HG03139 (cell line): ENCODE measurements at regions not wholly inside any gene's neighbourhood (a gene's known extent, or its start where the extent isn't known, plus 50 kb on each side); places are given as distances from the start of the nearest gene placed in this dataset.

Experiments
- ATAC-seq: cut with Tn5 transposase; IDR thresholded peaks from one replicate; pipeline ENCODE4 v1.9.1; 2021; ENCODE audit not compliant: unreplicated experiment

DNA sequence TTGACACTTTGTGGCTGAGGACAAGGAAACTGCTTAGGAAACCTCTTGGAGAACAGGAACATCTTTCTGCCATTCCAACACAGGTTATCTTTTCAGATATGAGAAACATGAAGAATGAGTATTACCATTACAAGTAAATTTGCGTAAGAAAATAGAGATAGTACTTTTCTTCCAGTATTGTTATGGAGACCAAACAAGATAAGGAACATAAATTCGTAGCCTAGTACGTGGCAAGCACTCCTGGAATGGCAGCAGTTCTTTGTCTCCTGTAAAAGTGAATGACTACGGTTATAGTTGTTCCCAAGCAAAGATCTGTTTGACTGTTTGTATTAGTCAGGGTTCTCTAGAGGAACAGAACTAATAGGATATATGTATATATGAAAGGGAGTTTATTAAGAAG, 843.1 kb downstream of the STIM2 start:
- ATAC-seq = no peak

DNA sequence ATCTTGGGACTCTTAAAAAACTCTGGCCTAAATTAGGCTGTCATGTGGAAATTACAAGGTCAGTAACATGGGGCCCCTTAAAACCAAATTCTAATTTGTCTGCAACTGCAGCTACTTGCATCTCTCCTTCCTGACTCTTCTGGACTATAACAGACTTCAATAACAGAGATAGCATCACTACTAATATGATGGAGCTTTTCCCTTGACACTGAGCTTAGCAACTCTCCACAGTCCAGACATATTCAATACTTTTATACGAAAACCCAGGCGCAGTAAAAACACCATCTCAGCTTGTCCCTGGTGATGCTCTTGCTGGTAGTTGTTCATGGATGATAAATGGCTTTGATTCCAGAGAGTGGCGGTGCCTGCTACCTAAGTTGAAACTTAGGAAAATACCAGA, 850.4 kb downstream of the STIM2 start:
- ATAC-seq = no peak

DNA sequence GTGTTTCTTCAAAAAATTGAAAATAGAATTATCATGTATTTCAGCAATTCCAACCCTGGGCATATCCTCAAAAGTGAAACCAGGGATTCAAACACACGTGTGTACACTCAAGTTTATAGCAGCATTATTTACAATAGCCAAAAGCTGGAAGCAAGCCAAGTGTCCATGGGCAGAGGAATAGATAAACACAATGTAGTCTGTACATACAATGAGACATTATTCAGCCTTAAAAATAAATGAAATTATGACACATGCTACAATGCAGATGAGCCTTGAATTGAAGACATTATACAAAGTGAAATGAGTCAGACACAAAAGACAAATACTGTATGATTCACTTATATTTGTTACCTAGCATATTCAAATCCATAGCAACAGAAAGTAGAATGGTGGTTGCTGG, 853.4 kb downstream of the STIM2 start:
- no peak for ATAC-seq

DNA sequence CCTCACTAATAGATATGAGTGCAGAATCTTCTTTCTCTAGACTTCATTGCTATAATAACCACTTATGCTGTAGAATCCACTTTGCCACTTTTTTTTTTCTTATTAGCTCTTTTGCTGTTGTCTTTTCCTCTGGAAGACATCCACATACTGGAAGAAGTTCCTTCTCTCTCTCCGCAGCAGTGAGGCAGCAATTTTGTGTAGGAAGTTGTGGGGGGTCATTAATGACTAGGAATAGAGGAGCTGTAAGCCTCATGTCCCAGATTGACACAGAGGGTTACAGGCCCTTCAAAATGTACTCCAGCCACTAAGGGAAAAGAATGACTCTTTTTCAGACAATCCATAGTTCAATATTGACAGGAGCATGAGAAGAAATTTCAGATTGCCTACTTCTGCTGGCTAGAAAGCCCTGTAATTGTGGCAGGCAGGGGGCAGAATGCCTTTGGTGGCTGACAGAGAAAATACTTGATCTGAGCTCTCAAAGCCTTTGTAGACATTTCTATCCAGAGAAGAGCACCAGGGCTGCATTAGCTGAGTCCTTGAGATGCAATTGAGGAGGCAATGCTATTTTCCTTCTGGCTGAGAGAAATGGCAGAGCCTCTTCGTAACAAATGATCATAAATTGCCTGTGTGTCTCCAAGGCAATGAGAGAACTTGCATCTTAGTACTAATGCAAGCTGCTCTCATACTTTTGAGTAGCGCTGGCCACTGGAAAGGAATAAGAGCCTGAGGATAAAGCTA, 856.2 kb downstream of the STIM2 start:
- ATAC-seq = no peak

DNA sequence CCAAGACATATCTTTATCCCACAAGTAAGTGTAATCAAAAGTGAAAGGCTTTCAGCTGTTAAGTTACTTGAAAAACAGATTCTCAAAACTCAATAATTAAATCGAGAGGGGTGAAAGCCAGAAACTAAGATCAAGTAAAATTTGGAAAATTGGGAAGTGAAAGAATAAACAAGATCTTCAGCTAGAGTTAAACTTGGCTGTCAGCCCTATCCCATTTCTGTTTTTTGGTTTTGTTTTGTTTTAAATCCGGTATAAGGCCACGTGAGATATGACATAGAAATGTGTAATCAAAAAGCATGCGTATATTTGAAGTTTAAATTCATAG, 856.8 kb downstream of the STIM2 start:
- ATAC-seq = no peak

DNA sequence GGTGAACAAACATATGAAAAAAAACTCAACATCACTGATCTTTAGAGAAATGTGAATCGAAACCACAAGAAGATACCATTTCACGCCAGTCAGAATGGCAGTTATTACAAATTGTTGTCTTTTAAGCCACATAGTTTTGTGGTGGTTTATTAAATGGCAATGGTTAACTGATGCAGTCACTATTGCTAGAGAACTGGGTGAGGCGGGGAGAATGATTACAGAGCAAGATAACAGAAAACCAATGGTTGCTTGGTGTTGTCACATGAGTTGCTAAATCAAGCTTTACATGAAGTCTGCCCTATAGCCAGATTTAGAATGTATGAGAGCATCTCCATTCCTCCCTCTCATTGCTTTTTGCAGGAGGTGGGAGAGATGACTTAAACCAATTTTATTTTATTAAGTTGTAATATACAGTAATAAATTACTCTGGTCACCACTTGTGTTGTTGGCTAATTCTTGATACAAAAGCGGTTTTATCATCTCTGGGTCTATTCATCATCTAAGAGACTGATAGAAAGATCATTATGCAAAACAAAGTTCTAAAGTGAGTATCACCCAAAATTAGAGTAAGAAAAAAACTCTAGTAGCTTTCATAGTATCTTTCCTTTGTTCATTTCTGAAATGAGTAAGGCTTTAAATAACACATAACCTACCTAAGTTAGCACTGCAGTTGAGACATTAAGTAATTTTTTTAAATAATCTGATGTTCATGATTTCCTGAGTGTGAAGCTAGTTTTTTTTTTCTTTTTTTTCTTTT, 859.5 kb downstream of the STIM2 start:
- peak; percentile 79 for ATAC-seq

DNA sequence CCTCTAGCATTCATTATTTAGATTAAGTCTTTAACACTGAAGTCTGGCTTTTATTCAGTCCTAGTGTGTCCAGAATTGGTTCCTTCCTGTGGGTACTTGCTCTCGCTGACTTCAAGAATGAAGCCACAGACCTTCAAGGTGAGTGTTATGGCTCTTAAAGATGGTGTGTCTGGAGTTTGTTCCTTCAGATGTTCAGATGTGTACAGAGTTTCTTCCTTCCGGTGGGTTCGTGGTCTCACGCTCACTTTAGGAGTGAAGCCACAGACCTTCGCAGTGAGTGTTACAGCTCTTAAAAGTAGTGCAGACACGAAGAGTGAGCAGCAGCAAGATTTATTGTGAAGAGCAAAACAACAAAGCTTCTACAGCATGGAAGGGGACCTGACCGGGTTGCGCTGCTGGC, 860.6 kb downstream of the STIM2 start:
- ATAC-seq = no peak

DNA sequence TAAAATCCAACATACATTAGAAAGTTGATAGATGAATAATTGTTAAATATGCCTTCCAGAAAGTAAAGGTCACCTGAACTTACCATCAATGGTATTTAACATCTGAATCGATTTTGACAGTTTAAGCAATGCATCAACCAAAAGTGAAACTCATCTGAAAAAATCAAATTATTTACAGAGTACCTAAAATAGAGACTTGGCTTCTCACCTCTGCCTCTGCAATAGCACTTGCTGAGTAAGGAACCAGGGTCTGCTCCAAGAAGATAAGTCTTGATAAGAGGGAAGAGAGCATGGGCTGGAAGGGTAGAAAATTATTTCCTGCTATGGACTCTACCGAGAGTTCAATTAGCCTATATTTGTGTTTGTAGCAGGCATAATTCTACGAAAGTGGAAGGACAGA, 868.3 kb downstream of the STIM2 start:
- no peak for ATAC-seq

DNA sequence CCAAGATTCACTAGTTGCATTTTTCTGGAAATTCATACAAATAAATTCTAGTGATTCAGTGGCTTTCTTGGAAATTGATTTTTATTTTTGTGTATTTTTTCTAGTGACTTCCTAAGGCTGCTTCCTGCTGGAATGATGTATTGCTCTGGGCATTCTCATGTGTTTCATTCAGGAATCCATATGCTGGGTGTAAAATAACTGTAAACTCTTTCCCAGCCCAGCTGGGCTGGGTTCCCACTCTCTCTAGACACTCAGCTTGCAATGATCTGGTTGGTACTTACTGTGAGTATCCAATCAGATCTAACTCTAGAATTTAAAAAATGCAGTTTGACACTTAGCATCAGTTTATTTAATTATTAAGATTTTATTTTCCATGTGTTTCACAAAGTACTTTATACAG, 882.2 kb downstream of the STIM2 start:
- no peak for ATAC-seq

DNA sequence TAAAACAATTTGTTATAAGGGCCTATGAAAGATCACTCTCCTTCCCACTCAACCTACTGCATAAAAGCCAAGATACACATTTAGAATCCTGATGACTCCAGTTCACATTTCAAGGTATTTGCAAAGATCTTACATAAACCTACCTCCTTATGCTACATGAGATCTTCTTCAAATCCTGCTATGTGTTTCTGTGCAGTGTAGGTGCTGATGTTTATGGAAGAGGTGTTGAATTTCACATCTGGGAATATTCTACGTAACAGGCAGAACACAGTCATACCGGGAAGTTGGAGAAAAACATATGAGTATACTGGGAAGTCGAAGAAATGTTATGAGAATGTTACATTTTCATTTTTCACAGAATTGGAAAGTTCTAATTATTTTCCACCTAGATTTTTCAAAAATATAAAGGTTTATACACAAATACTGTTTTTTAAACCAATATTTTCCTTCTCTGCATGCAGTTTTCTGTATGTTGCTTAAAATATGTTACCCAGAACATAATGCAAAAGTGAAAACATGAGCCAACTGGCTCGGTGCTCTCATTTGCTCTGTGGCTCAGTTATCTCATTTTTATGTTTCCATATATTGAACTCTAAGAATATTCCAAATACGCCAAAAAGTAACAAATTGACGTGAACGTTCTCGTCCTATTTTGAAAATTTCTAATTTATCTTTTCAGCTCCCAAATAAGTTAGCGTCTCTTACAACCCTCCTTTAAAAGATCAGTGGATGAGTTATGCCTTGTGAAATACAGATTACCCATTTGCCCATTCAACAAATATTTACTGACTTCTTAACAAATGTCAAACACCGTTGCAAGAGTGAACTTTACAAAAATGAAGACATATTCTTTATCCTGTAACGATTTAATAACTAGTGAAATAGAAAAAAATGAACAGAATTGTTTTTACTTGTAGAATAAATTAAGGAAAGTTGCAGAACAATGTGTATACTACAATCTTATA, 899.3 kb downstream of the STIM2 start:
- ATAC-seq = no peak

DNA sequence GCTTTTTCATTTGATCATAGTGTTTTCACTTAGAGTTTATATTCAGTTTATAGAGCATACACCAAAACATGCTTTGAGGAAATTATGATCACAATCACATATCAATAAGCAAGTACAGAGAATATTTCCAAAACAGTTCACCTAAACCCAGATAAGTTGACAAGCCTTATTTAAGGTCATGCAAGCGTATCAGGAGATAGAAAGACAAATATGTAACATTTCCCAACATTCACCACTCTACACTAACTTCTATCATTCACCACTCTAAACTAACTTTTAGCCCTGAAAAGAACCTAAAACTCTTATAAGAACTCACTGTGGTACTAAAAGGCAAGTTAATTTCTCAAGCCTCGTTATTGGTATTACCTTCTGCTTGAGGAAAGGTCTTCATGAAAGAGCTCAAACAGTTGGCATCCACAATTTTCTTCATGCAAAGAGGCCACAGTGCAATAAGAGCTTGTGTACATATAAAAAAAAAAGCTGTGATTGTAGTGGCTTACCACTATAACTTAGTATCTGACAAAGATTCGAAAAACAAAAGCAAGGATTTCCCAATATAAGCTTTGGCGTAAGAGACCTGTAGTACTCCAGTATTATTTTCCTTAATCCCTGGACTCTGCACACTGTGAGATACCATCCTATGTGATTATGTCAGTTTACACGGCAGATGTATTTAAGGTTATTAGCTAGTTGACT, 903.3 kb downstream of the STIM2 start:
- ATAC-seq = no peak

DNA sequence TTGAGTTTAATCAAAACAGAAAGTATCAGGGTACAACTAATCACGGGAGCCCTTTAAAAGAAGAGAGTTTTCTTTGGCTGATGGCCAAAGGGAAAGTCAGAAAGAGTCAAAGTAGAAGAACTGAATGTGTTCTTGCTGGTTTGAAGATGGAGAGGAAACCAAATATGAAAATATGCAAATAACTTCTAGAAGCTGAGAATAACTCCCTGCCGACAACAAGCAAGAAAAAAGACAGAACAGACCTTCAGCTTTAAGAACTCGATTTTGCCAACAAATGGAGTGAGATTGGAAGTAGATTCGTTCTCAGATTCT, 903.8 kb downstream of the STIM2 start:
- no peak for ATAC-seq

DNA sequence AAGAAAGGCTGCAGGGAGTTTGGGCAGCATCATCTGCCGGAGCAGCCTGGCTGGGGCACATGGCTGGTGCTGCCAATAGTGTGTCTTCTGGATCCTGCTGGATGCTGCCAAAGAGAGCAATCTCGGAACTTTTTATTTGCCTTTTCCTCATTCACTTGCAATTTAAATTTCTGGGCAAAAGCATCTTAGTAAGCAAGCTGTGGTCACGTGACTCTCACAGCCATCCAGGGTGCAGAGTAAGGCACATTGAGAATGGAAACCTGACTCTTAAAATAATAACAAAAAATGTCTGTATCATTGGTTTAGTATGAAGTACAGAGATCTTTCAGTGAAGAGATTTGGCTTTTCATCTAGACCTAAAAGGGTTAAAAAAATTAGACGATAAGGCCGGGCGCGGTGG, 910.3 kb downstream of the STIM2 start:
- no peak for ATAC-seq

DNA sequence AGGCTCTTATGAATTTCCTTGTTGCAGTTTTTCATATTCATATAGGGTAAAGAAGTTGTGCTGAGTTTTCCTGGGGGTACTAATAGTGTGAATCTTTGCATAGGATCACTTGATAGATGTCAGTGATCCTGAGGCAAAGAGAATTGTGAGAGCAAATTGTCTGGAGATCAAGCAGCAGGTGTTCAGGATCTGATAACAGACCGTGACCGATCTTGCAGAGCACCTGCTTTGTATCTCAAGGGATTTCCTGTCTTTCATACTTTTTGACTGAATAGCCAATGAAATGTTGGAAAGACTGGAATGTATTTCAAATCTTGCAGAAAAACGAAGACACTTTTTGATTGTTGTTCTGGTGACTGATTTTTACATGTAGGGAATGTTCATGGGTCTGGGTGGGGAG, 914.5 kb downstream of the STIM2 start:
- ATAC-seq = no peak

DNA sequence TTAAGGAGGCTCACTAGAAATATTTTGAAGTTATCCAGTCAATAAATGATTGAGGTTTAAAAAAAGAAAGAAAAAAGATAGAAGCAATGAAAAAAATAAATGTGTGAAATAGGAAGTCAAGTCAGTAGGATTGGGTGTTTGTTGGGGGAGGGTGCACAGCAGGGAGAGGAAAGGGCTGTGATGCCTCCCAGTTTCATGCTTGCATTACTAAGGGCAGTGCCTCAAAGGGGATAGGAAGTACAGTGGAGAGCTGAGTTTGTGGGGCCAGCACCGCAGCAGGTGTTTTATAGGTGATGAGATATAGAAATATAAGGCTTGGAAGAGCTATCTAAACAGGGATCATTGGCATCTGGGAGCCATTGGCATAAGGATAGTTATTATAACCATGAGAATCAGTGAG, 919.2 kb downstream of the STIM2 start:
- no peak for ATAC-seq

DNA sequence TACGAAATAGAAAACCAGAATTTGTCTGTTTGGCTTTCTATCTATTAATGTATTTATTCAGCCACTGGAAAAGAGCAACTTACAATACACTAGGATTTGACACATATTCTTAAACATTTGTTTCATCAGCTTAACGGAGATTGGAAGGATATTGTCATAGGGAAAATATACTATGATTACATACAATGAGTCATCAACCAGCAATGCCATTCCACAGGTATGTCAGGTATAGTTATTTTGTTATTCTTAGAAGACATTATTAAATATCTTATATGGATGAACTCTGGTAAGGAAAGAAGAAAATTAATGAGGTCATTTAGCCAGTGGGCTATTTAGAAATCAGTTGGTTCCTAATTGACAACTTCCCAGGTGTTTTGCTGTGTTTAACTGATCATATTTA, 926.6 kb downstream of the STIM2 start:
- ATAC-seq = no peak

DNA sequence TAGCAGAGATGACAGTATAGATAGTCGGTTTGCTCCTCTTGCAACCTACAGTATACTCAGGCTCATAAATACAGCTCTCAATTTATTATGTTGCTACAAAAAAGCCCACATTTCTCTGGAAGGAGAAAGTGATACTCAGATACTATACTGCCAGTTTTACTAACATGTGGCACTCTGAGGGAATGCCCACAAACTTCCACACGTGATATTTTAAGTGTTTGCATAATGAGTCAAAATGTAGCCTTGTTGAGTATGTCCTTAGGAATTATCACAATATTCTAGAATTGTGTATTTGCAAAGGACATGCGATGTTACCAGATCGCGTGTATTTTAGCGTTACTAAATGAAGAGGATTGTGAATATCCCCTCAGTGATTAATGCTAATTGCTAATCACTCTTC, 929.1 kb downstream of the STIM2 start:
- ATAC-seq = no peak

DNA sequence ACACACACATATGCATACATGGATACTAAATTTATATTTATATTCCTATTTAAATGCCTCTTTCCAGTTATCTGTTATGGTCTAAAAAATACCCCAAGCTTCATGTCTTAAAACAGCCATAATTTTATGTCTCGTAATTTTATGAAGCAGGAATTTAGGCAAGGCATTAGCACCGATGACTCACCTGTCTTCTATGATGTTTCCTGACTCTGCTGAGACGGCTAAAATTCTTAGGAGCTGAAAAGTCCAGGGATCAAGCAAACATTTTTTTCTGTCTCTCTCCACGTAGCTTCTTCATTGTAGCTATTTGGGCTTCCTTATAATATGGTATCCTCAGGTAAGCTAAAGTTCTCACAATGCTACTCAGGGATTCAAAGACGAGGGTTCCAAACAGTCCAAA, 930.3 kb downstream of the STIM2 start:
- ATAC-seq = no peak

DNA sequence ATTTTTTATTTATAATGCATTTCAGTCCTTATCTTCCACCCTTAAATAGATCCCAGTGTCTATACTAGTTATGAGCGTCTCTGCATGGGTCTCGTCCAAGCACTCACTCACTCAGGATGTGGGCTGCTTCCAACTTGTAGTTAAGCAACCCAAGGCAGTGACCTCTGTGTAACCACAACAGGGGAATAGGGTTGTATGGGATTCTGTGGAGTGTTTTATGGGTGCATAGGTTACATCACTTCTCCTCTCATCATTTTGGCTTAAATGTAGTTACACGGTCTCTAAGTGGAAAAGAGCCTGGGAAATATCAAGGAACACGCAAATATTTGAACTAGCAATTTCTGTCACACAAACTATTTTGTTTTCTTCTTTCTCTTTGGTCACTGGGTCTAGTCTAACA, 931.0 kb downstream of the STIM2 start:
- no peak for ATAC-seq

DNA sequence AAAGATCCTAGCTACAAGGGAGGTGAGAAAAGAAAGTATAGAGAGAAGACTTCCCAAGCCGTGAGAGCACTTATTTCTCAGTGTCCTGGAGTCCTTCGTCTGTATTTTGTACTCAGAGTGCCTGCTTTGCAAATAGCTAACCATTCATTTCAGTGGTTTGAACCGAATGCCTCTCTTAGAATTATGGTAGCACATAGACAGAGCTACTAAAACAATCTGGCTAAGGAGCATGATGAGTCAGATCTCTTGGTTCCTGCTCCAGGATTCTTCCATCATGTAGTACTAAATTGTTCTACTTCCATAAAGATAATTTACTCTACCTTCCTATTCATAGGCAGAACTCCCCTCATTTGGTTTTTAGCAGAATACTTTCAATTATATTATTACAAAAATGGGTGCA, 946.6 kb downstream of the STIM2 start:
- ATAC-seq = no peak

DNA sequence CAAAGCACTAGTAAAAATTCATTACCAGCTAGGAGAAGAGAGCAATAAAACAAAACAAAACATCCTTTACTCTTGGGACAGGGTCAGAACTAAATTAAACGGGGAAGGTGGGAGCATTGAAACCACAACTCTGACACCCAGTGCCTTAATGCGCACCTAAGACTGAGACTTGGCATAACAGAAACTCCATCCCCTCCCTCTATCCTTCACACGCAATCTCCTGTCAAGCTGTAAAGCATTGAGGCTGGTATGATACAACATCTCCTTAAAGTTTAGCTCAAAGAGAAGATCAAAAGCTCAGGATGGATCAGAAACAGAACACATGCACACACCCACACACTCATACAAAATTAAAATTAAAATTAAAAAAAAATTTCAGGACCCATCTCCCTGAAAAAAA, 951.3 kb downstream of the STIM2 start:
- ATAC-seq = no peak
